HS-5 (cell line): ENCODE measurements at regions not wholly inside any gene's neighbourhood (a gene's known extent, or its start where the extent isn't known, plus 50 kb on each side); places are given as distances from the start of the nearest gene placed in this dataset.

Experiments used
- DNase-seq: peaks from one replicate; pipeline ENCODE4 v3.0.0-alpha.2; 2012; ENCODE audit warnings: low read depth

- DNase-seq: no peak
Measured at GRCh38 chr5:173719731-173720082, 103.3 kb upstream of the BOD1 start.

GRCh38 chr5:173720286-173720952, 104.0 kb upstream of the BOD1 start:
- DNase-seq: no peak

- no peak for DNase-seq
Measured at GRCh38 chr5:173720953-173721600, 104.6 kb upstream of the BOD1 start.

GRCh38 chr5:173721601-173722232, 105.3 kb upstream of the BOD1 start:
- no peak for DNase-seq

GRCh38 chr5:173726846-173727557, 110.6 kb upstream of the BOD1 start:
- no peak for DNase-seq

GRCh38 chr5:173727839-173728778, 111.7 kb upstream of the BOD1 start:
- no peak for DNase-seq

GRCh38 chr5:173729079-173729765, 112.8 kb upstream of the BOD1 start:
- no peak for DNase-seq

GRCh38 chr5:173730632-173731298, 114.3 kb upstream of the BOD1 start:
- DNase-seq: no peak

GRCh38 chr5:173733021-173733420, 116.6 kb upstream of the BOD1 start:
- DNase-seq: no peak

GRCh38 chr5:173733425-173733824, 117.0 kb upstream of the BOD1 start:
- DNase-seq: no peak

- DNase-seq: no peak
Measured at GRCh38 chr5:173733831-173734501, 117.5 kb upstream of the BOD1 start.

GRCh38 chr5:173734716-173735115, 118.3 kb upstream of the BOD1 start:
- no peak for DNase-seq

- no peak for DNase-seq
Measured at GRCh38 chr5:173735184-173735583, 118.7 kb upstream of the BOD1 start.

- DNase-seq: no peak
Measured at GRCh38 chr5:173735691-173736090, 119.2 kb upstream of the BOD1 start.

GRCh38 chr5:173736374-173736773, 119.9 kb upstream of the BOD1 start:
- no peak for DNase-seq

- DNase-seq: no peak
Measured at GRCh38 chr5:173736923-173737412, 120.5 kb upstream of the BOD1 start.

GRCh38 chr5:173739741-173740140, 123.3 kb upstream of the BOD1 start:
- no peak for DNase-seq

GRCh38 chr5:173740400-173740799, 124.0 kb upstream of the BOD1 start:
- no peak for DNase-seq

GRCh38 chr5:173741087-173741486, 124.6 kb upstream of the BOD1 start:
- no peak for DNase-seq
